Activated CD8-positive, alpha-beta memory T cell treated with anti-CD3 and anti-CD28 coated beads for 48 hours (primary cell): ENCODE measurements at regions not wholly inside any gene's neighbourhood (a gene's known extent, or its start where the extent isn't known, plus 50 kb on each side); places are given as distances from the start of the nearest gene placed in this dataset.

Experiments
- DNase-seq, 3 experiments: peaks; one replicate each; pipeline ENCODE4 v3.0.0-alpha.2; 2020; ENCODE audit warnings: low read depth in 2 of 3, low spot score in 2 of 3

DNA sequence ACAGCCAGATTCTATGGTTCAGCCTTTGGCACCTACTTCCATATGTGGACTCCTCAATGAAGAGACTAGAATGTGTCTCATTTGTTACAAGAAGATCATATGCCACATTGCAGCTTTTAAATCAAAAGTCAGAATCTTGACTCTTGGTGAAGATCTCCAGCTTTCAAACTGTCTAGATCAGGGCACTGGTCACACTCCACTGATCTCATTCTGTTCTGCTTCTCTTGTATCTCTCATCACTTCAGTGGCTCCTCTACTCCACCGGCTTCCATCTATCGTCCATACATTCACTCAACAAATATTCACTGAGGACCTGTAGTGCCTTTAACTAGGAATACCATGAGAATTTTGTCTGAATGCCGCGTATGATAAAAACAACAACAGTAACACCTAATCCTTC is 203.3 kb upstream of the LPP start:
- DNase-seq, result no peak

DNA sequence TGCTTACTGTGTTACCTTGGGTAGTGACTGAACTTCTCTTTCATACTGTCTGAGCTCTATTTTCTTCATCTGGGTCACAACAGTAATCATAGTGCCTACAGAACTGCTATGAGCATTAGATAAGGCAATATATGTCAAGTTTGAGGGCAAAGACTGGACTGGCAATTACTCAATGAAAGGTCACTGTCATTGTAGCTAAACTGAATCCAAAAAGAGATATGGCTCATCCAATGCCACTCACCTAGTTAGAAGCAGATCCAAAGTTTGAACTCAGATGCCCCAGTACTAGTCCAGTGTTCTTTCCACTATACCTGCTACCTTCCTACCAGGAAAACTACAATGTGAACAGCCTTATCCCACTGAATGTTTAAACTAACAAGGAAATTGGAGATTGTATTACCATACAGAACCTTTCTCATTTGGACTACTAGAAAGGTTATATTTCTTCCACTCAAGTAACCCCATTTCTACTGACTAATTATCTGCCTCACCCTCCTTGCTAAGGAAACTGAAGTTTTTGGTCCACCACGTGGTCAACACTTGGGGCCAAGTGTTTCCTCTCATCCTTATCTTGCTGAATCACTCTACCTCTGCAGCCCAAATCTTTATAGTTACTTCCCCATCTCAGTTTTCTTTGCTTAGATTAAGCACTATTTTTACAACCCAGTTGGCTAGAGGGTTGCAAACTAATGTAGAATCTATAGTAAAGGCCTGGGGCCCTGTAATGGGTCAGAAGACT is 202.3 kb upstream of the LPP start:
- no peak for DNase-seq

GRCh38 chr3:187952849-187953248 is 201.1 kb upstream of the LPP start:
- no peak for DNase-seq

GRCh38 chr3:187954516-187954872 is 199.5 kb upstream of the LPP start:
- no peak for DNase-seq

DNA sequence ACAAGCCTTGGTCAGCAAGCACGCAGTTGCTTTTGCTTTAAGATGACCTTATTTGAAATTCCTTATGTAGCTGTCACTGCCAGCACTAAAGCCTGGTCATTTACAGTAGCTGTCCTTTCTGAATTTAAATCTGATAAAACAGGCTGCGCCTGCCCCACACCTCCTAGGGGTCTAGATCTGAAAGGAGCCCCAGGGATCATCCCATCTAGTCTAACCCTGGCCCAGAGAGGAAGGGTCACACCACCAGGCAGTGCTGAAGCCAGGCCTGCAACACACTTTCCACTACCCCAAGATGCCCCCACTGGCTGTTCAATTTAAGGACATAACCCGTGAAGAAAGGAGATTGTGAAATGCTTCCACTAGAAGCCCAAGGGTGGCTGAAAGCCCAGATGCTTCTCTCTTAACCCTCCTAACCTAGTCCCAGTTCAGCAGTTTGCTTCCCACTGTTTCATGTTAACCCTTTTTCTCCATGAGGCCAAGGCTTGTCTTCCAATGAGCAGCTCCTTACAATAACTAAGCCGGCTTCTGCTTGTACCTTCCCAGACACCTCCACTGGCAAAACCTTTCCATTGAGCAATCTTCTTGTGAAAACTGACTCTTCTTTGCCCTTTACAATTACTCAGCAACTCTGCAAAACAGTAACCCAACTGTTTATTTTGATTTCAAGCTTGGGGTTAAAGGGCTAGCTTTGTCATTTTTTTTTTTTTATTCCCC is 198.9 kb upstream of the LPP start:
- DNase-seq, result no peak

DNA sequence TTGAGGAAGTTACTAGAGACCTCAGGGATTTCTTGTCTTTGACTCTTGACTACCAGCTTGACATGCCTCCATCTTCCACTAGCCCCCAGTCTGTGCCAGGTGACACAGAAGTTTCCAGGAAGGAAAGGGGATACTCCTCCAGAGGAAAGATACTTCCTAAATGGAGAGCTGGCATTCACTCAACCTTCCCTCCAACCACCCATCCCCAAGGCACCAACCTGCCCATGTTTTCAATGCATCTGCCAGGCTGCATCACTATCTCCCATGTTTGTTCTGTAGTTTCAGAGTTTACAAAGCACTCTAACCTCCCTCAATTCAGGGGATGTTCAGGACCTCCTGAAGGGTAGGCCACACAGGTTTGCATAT is 198.4 kb upstream of the LPP start:
- no peak for DNase-seq

DNA sequence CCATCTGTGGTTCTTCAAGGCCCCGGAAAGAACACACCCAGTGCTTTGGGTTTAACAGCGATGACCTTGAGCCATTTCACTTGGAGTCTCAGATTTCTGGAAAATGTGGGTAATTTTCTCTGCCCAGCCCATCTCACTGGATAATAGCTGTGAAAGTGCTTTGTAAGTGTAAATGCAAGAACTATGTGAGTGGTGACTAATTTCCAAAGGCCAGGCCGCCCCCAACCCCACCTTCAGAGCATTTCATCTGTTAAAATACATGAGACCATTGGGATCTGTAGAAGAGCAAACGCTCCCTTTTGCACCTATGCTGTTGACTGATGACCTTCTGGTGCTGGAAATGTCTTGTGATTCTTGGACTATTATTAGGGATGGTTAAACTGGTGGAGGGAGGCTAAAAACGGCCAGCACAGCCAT is 196.8 kb upstream of the LPP start:
- no peak for DNase-seq

- DNase-seq, result no peak
Observed at GRCh38 chr3:187957582-187957981, 196.4 kb upstream of the LPP start.

- peak in 1 of 3 experiments; percentile 16 for DNase-seq
Observed at GRCh38 chr3:187958432-187959003, 195.4 kb upstream of the LPP start.

DNA sequence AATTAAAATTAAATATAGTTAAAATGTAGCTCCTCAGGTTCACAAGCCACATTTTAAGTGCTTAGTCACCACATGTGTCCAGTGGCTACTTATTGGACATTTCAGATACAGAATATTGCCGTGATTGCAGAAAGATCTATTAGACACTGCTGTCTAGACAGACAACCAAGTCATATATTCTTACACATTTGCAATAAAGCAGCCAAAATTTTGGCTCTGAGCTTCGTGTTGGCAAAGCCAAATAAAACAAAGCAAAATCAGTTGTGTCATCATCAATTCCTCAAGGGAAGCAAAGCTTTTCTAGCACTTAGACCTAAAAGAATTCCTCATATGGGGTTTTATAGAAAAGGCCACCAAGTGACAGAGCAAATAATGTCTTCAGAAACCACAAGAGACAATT is 193.1 kb upstream of the LPP start:
- DNase-seq, result no peak

DNA sequence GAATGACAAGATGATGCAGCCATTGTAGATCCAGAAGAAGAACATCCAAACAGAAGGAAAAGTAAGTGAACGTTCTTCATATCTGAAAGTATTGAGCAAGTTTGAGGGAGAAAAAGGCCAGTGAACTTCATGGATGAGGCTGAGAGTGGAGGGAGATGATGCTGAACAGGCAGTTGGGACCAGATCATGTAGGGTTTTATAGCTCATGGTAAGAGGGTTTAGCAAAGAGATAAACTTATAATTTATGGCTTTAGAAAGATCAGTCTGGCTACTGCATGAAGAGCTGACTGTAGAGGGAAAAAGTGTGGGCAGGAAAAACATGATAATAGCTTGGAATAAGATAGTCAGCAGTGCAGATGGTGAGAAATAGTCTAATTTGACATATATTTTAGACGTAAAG is 192.6 kb upstream of the LPP start:
- DNase-seq, result no peak

- DNase-seq, result no peak
Observed at GRCh38 chr3:187963003-187963676, 190.8 kb upstream of the LPP start.

GRCh38 chr3:187963677-187964385 is 190.1 kb upstream of the LPP start:
- DNase-seq, result no peak

- no peak for DNase-seq
Observed at GRCh38 chr3:187964760-187965159, 189.2 kb upstream of the LPP start.

DNA sequence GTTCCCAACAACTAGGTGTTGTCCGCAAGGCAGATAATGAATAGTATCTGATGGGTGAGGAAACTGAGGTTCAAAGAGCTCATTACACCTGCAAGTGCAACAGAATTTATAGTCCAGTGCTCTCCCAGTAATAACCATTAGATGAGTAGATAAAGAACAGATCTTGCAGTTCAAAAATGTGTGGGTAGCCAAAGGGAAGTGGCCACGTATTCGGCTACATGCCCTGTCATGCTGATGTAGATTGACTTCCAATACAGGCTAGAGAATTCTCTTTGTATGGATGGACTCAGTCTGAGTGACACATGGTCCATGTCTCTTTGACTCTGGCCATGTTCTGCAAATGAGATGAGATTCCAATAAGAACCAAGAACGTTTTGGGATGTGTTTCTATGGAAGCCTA is 187.9 kb upstream of the LPP start:
- DNase-seq, result no peak

GRCh38 chr3:187966636-187967406 is 187.1 kb upstream of the LPP start:
- DNase-seq, result no peak

- no peak for DNase-seq
Observed at GRCh38 chr3:187967993-187968392, 186.0 kb upstream of the LPP start.

GRCh38 chr3:187968883-187969580 is 184.9 kb upstream of the LPP start:
- DNase-seq, result no peak

DNA sequence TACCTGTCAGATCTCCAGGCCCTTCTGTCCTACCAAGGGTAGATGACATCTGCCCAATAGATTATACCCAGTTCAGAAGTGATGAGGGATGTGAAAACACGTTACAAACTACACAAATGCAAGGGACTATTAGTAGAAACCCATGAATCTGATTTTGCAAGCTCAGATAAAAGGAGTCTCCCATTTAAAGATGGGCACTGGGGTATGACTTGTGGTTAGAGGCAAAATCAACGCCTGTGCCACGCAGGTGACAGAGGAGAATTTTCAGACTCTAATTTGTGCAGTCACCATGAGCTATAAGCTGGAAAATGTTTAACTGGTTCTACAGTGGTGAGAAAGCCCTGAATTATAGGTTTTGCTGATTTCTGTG is 184.4 kb upstream of the LPP start:
- DNase-seq, result no peak

- DNase-seq, result no peak
Observed at GRCh38 chr3:187970106-187970505, 183.9 kb upstream of the LPP start.
